Natural killer cell treated with Interleukin-12 subunit alpha and Interleukin-12 subunit beta and Interleukin-15 and Interleukin-18, amount 100 ng/mL, for 72 hours (primary cell): ENCODE measurements at regions not wholly inside any gene's neighbourhood (a gene's known extent, or its start where the extent isn't known, plus 50 kb on each side); places are given as distances from the start of the nearest gene placed in this dataset.

Source experiments
- ATAC-seq, 2 donors: fragments of 150-1000 bp; cut with Tn5 transposase in 1 of 2; sonication (Bioruptor Pico), chemical (Tn5 transposase) in 1 of 2; 2 replicates each; pipeline ENCODE4 v1.10.0; 2021
- DNase-seq: peaks from one replicate; pipeline ENCODE4 v3.0.0; 2022; ENCODE audit warnings: low spot score
- H3K27ac Mint-ChIP-seq, 2 donors: 1 replicate in 1 of 2; 2 replicates in 1 of 2; pipeline ENCODE4 v1.8.0; 2022; ENCODE audit warnings: mixed read lengths in 2 of 2, mild to moderate bottlenecking in 1 of 2, moderate library complexity in 1 of 2
- H3K27me3 Mint-ChIP-seq, 2 donors: 1 replicate in 1 of 2; 2 replicates in 1 of 2; pipeline ENCODE4 v1.8.0; 2022; ENCODE audit warnings: mixed read lengths in 2 of 2
- H3K36me3 Mint-ChIP-seq: one replicate; pipeline ENCODE4 v1.8.0; 2022; ENCODE audit warnings: mixed read lengths
- H3K4me1 Mint-ChIP-seq, 2 donors: 1 replicate in 1 of 2; 2 replicates in 1 of 2; pipeline ENCODE4 v1.8.0; 2022; ENCODE audit warnings: low read depth in 2 of 2, mixed read lengths in 2 of 2, mild to moderate bottlenecking in 1 of 2
- H3K4me3 Mint-ChIP-seq: one replicate; pipeline ENCODE4 v1.8.0; 2022; ENCODE audit warnings: mixed read lengths
- H3K9me3 Mint-ChIP-seq: 2 replicates; pipeline ENCODE4 v1.8.0; 2022; ENCODE audit warnings: mixed read lengths

DNA sequence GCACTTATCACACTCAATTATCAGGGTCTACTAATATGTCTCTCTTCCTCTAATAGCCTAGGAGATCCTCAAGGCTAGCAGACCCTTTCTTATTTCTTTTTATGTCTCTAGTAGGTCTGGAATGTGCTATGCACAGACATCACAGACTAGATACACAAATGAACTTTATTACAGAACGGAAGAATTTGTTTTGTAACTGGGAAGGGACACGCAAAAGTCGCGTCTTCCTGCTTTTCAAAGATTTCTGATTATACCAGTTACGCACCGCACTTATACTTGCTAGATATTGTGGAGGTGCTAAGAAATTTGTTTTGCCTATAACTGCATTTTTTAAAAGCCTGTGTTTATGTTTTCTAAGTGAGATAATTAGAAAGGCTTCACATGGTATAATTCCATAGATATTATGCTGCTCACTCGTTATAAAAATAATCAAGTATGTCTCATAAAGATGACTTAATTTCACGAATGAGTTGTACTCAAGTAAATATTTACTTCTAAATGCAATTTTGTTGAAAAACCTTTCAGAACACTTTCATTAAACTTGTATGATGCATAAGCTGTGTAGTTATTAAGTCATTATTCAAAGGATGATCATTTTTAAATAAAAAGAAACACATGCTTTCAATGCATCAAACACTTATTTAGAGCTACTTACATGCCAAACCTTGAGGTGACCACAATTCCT, 662.6 kb downstream of the ACTL7B start:
- H3K9me3 Mint-ChIP-seq = peaks cover 18% of the 10 kb centered on the region
- DNase-seq = no peak
- ATAC-seq = no peak
- H3K4me3 Mint-ChIP-seq = no peak overlapping the region
- no peaks in the 10 kb centered on the region for H3K27me3 Mint-ChIP-seq
- H3K36me3 Mint-ChIP-seq = no peaks in the 10 kb centered on the region
- H3K27ac Mint-ChIP-seq = no peak overlapping the region
- H3K4me1 Mint-ChIP-seq = no peaks in the 10 kb centered on the region

- H3K4me3 Mint-ChIP-seq = no peak overlapping the region
- ATAC-seq = no peak
- peaks cover 19% of the 10 kb centered on the region for H3K9me3 Mint-ChIP-seq
- no peaks in the 10 kb centered on the region for H3K4me1 Mint-ChIP-seq
- H3K27me3 Mint-ChIP-seq = no peaks in the 10 kb centered on the region
- no peaks in the 10 kb centered on the region for H3K36me3 Mint-ChIP-seq
- no peak for DNase-seq
- H3K27ac Mint-ChIP-seq = no peak overlapping the region
These were observed 664.7 kb downstream of the ACTL7B start for GRCh38 chr9:108191065-108191464.

- Mint-ChIP-seq H3K4me3 (no peak overlapping the region), H3K27me3 (no peaks in the 10 kb centered on the region), H3K36me3 (no peaks in the 10 kb centered on the region), H3K9me3 (peaks cover 17% of the 10 kb centered on the region), H3K27ac (no peak overlapping the region), H3K4me1 (no peaks in the 10 kb centered on the region)
- ATAC-seq (no peak), DNase-seq (no peak)
These were observed 666.8 kb downstream of the ACTL7B start for GRCh38 chr9:108188976-108189375.

DNA sequence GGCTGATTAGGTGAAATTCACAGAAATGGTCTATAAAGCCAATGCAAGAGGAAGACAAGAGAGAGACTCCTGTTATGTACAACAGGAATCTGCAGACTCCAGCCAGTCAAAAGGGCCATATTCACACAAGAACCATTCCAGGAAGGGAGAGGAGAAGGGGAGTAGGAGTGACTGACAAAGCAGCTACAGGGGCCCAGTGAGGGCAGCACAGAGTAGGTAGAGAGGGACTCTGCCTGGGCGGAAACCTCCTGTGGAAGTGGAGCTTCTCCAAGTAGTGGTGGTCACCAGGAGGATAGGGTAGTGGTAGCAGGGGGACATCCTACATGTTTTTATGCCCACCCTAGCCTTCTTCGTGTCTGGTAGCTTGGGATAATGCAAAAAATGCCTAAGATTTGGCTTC, 667.3 kb downstream of the ACTL7B start:
- H3K9me3 Mint-ChIP-seq = peaks cover 13% of the 10 kb centered on the region
- H3K4me3 Mint-ChIP-seq = no peak overlapping the region
- ATAC-seq (no peak), DNase-seq (no peak)
- H3K27me3 Mint-ChIP-seq = no peaks in the 10 kb centered on the region
- no peaks in the 10 kb centered on the region for H3K36me3 Mint-ChIP-seq
- no peak overlapping the region for H3K27ac Mint-ChIP-seq
- no peaks in the 10 kb centered on the region for H3K4me1 Mint-ChIP-seq

- DNase-seq = no peak
- Mint-ChIP-seq H3K27me3 (no peaks in the 10 kb centered on the region), H3K9me3 (peaks cover 15% of the 10 kb centered on the region), H3K4me1 (no peaks in the 10 kb centered on the region), H3K27ac (no peak overlapping the region), H3K36me3 (no peaks in the 10 kb centered on the region), H3K4me3 (no peak overlapping the region)
- no peak for ATAC-seq
These were observed 669.0 kb downstream of the ACTL7B start for GRCh38 chr9:108186642-108187395.

DNA sequence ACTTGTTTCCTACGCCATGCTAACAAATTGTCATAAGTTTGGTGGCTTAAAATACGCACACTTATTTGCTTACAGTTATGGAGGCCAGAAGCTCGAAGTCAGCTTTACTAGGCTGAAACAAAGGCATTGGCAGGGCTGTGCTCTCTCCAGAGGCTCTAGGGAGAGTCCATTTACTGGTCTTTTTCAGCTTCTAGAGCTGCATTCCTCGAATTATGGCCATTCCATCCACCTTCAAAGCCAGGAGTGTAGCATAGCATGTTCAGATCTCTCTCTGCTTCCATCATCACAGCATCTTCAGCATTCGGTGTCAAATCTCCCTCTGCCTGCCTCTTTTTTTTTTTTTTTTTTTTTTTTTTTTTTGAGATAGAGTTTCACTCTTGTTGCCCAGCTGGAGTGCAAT, 670.2 kb downstream of the ACTL7B start:
- H3K27me3 Mint-ChIP-seq = no peaks in the 10 kb centered on the region
- ATAC-seq (no peak), DNase-seq (no peak)
- no peak overlapping the region for H3K27ac Mint-ChIP-seq
- peaks cover 11% of the 10 kb centered on the region for H3K9me3 Mint-ChIP-seq
- no peak overlapping the region for H3K4me3 Mint-ChIP-seq
- no peaks in the 10 kb centered on the region for H3K4me1 Mint-ChIP-seq
- H3K36me3 Mint-ChIP-seq = no peaks in the 10 kb centered on the region

GRCh38 chr9:108184941-108185340, 670.8 kb downstream of the ACTL7B start:
- no peaks in the 10 kb centered on the region for H3K27me3 Mint-ChIP-seq
- H3K36me3 Mint-ChIP-seq = no peaks in the 10 kb centered on the region
- no peak for ATAC-seq
- H3K27ac Mint-ChIP-seq = no peak overlapping the region
- H3K9me3 Mint-ChIP-seq = peaks cover 6% of the 10 kb centered on the region
- no peak for DNase-seq
- H3K4me1 Mint-ChIP-seq = no peaks in the 10 kb centered on the region
- no peak overlapping the region for H3K4me3 Mint-ChIP-seq

- ATAC-seq (no peak), DNase-seq (no peak)
- peaks cover 6% of the 10 kb centered on the region for H3K9me3 Mint-ChIP-seq
- H3K4me1 Mint-ChIP-seq = no peaks in the 10 kb centered on the region
- no peaks in the 10 kb centered on the region for H3K27me3 Mint-ChIP-seq
- H3K36me3 Mint-ChIP-seq = no peaks in the 10 kb centered on the region
- H3K4me3 Mint-ChIP-seq = no peak overlapping the region
- no peak overlapping the region for H3K27ac Mint-ChIP-seq
These were observed 671.8 kb downstream of the ACTL7B start for GRCh38 chr9:108184009-108184408.

- Mint-ChIP-seq H3K27me3 (no peaks in the 10 kb centered on the region), H3K9me3 (peaks cover 3% of the 10 kb centered on the region), H3K4me1 (no peaks in the 10 kb centered on the region), H3K36me3 (no peaks in the 10 kb centered on the region), H3K4me3 (no peak overlapping the region), H3K27ac (no peak overlapping the region)
- DNase-seq (no peak), ATAC-seq (no peak)
These were observed 672.8 kb downstream of the ACTL7B start for GRCh38 chr9:108182950-108183381.

DNA sequence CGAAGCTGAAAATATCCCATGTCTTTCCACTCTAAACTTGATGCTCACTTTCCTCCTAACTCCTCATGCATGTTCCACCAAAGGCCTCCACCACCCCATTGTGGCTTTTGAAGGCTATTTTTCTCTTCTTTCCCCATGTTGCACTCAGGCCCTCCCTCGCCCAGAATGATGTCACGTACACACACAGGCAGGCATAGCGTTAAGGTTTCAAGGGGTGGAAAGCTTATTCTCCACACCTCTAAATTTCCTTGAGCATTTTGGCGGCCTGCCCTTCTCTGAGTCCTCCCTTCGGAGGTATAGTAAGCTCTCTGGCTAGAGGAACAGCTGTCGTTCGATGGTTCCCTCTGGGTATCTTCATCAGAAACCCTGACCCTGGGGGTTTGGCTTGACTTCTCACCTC, 673.5 kb downstream of the ACTL7B start:
- Mint-ChIP-seq H3K4me1 (no peaks in the 10 kb centered on the region), H3K4me3 (no peak overlapping the region), H3K27me3 (no peaks in the 10 kb centered on the region), H3K27ac (no peak overlapping the region), H3K36me3 (no peaks in the 10 kb centered on the region), H3K9me3 (peaks cover 3% of the 10 kb centered on the region)
- ATAC-seq = no peak
- DNase-seq = no peak

DNA sequence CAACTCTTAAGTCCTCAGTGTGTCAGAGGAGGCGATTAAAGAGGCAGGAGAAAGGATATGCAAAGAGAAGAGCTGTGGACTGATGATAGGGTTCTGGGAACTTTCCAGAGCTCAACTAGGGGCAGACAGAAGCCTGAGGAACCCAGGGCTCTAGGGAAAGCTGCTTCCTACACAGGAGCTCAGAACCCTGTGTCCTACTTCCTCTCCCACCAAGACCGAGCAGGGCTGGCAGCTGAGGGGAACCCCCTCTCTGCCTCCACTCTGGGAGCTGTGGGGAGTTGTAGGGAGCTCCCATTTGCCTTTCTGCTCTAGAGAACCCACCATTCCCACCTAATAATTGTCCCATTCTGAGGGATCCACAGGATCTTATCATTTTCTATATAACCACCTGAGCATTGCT, 674.3 kb downstream of the ACTL7B start:
- Mint-ChIP-seq H3K27me3 (no peaks in the 10 kb centered on the region), H3K4me3 (no peak overlapping the region), H3K4me1 (no peaks in the 10 kb centered on the region), H3K9me3 (peaks cover 3% of the 10 kb centered on the region), H3K36me3 (no peaks in the 10 kb centered on the region), H3K27ac (no peak overlapping the region)
- DNase-seq (no peak), ATAC-seq (no peak)

DNA sequence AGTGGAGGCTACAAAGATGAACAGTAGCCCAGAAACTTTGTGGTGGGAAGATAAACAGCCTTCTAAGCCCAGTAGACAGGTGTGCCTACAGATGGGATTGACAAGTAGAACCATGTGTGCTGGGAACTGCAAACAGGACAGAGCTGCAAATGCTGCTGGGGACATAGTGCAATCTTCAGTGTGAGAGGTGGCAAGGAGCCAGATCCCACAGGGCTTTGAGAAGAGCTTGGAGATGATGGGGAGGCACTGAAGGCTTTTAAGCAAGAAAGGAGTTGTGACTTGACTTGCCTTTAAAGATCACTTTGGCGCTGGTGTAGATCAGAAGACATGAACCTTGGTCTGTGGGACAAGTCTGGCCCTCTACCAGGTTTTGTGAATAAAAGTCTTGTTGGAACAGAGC, 675.2 kb downstream of the ACTL7B start:
- Mint-ChIP-seq H3K4me1 (no peaks in the 10 kb centered on the region), H3K36me3 (no peaks in the 10 kb centered on the region), H3K27me3 (no peaks in the 10 kb centered on the region), H3K4me3 (no peak overlapping the region), H3K9me3 (peaks cover 9% of the 10 kb centered on the region), H3K27ac (no peak overlapping the region)
- ATAC-seq (no peak), DNase-seq (no peak)

DNA sequence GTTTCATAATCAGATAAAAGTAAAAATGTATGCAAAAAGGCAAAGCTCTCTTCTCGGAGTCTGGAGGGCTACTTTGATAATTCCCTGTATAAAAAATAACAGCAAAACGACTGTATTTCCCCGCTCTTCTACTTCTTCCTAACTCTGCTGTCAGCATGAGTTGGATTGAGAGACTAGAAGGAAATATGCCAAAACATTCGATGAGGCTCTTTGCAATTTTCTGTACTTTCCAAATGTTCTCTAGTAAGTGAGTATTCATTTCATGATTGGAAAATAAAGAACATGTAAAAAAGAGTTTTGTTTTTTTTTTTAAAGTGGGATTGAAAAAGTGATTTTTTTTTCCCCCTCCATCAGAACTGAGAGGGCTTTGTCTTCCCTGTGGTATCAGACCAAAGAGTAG, 677.5 kb downstream of the ACTL7B start:
- Mint-ChIP-seq H3K9me3 (peaks cover 7% of the 10 kb centered on the region), H3K4me1 (no peaks in the 10 kb centered on the region), H3K4me3 (no peak overlapping the region), H3K27ac (no peak overlapping the region), H3K36me3 (no peaks in the 10 kb centered on the region), H3K27me3 (no peaks in the 10 kb centered on the region)
- ATAC-seq (no peak), DNase-seq (no peak)

DNA sequence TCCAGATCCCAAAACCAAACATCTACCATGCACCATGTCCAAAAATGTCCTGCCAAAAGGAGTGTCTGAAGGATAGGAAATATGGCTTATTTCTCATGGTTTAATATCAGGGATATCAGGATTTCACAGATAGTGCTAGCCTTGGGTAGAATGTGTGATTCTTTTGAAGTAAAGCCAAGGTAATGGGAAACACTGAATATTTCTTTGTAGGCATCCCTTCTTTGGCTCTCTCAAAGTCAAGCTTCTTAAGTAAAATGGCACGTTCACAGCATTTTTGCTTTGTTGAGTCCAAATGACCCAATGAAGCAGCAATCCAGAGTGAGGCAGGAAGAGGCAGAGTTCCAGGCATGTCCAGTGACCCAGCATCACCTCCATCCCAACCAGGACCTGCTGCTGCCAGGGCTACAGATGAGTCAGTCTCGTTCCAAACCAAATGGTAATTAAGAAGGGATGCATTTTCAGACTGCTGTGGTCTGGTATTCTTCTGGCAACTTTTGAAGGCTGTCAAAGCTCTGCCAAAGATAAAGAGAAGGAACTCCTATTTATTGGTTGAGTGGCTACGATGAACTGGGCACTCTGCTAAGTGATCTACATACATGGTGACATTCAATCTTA, 678.8 kb upstream of the KLF4 start:
- Mint-ChIP-seq H3K9me3 (peaks cover 16% of the 10 kb centered on the region), H3K27ac (no peak overlapping the region), H3K36me3 (no peaks in the 10 kb centered on the region), H3K4me1 (no peaks in the 10 kb centered on the region), H3K27me3 (no peaks in the 10 kb centered on the region), H3K4me3 (no peak overlapping the region)
- DNase-seq (no peak), ATAC-seq (no peak)
